SJCRH30 (cell line): ENCODE measurements at regions not wholly inside any gene's neighbourhood (a gene's known extent, or its start where the extent isn't known, plus 50 kb on each side); places are given as distances from the start of the nearest gene placed in this dataset.

ENCODE experiments used
- DNase-seq, 2 experiments: peaks; one replicate each; pipeline ENCODE4 v3.0.0-alpha.2; 2015 to 2020
- H3K27ac ChIP-seq: fragments of 250-450 bp; sonication (Bioruptor Pico); 2 replicates; pipeline ENCODE4 v1.5.1; 2020; ENCODE audit warnings: mild to moderate bottlenecking, moderate library complexity
- H3K27me3 ChIP-seq: fragments of 250-450 bp; sonication (Bioruptor Pico); 2 replicates; pipeline ENCODE4 v1.5.1; 2020; ENCODE audit warnings: mild to moderate bottlenecking, moderate library complexity
- H3K36me3 ChIP-seq: fragments of 250-450 bp; sonication (Bioruptor Pico); 2 replicates; pipeline ENCODE4 v1.5.1; 2020; ENCODE audit warnings: mild to moderate bottlenecking, moderate library complexity
- H3K4me1 ChIP-seq: fragments of 250-450 bp; sonication (Bioruptor Pico); 2 replicates; pipeline ENCODE4 v1.5.1; 2020; ENCODE audit warnings: mild to moderate bottlenecking, moderate library complexity
- H3K4me3 ChIP-seq: fragments of 250-450 bp; sonication (Bioruptor Pico); 2 replicates; pipeline ENCODE4 v1.5.1; 2020; ENCODE audit warnings: mild to moderate bottlenecking, moderate library complexity
- H3K9me3 ChIP-seq: fragments of 250-450 bp; sonication (Bioruptor Pico); replicated peaks from 2 replicates; pipeline ENCODE4 v1.5.1; 2020; ENCODE audit warnings: mild to moderate bottlenecking, moderate library complexity

- H3K36me3 ChIP-seq = no peaks in the 10 kb centered on the region
Observed at GRCh38 chr21:41689289-41689583, 77.6 kb downstream of the RIPK4 start.

GRCh38 chr21:41687633-41688032, 79.2 kb downstream of the RIPK4 start:
- no peaks in the 10 kb centered on the region for H3K36me3 ChIP-seq
- no peak for DNase-seq
- H3K4me1 ChIP-seq = peaks cover 21% of the 10 kb centered on the region
- H3K27ac ChIP-seq = no peak overlapping the region
- no peaks in the 10 kb centered on the region for H3K9me3 ChIP-seq
- peaks cover 10% of the 10 kb centered on the region for H3K27me3 ChIP-seq
- H3K4me3 ChIP-seq = no peak overlapping the region

More at GRCh38 chr21:41689289-41689583, 77.6 kb downstream of the RIPK4 start:
- H3K4me1 ChIP-seq = peaks cover 10% of the 10 kb centered on the region
- DNase-seq = no peak
- no peaks in the 10 kb centered on the region for H3K9me3 ChIP-seq
- H3K27me3 ChIP-seq = peaks cover 10% of the 10 kb centered on the region
- H3K27ac ChIP-seq = no peak overlapping the region
- H3K4me3 ChIP-seq = no peak overlapping the region

- Histone ChIP-seq H3K4me1 (peaks cover 19% of the 10 kb centered on the region), H3K9me3 (no peaks in the 10 kb centered on the region), H3K27ac (no peak overlapping the region), H3K27me3 (peaks cover 7% of the 10 kb centered on the region), H3K36me3 (no peaks in the 10 kb centered on the region), H3K4me3 (no peak overlapping the region)
- no peak for DNase-seq
Observed at GRCh38 chr21:41686664-41687063, 80.2 kb downstream of the RIPK4 start.

- H3K36me3 ChIP-seq = no peaks in the 10 kb centered on the region
- H3K4me3 ChIP-seq = no peak overlapping the region
- no peak for DNase-seq
- peaks cover 19% of the 10 kb centered on the region for H3K4me1 ChIP-seq
- no peaks in the 10 kb centered on the region for H3K9me3 ChIP-seq
- H3K27me3 ChIP-seq = no peaks in the 10 kb centered on the region
- no peak overlapping the region for H3K27ac ChIP-seq
Observed at GRCh38 chr21:41685511-41686149, 81.2 kb downstream of the RIPK4 start.

- Histone ChIP-seq H3K27me3 (no peaks in the 10 kb centered on the region), H3K36me3 (no peaks in the 10 kb centered on the region), H3K27ac (peak overlapping the region; percentile 69), H3K9me3 (no peaks in the 10 kb centered on the region), H3K4me3 (peak overlapping the region; percentile 46), H3K4me1 (peaks cover 19% of the 10 kb centered on the region)
- DNase-seq = peak; percentile 82 to 85
Observed at GRCh38 chr21:41684381-41685245, 82.2 kb downstream of the RIPK4 start.

DNA sequence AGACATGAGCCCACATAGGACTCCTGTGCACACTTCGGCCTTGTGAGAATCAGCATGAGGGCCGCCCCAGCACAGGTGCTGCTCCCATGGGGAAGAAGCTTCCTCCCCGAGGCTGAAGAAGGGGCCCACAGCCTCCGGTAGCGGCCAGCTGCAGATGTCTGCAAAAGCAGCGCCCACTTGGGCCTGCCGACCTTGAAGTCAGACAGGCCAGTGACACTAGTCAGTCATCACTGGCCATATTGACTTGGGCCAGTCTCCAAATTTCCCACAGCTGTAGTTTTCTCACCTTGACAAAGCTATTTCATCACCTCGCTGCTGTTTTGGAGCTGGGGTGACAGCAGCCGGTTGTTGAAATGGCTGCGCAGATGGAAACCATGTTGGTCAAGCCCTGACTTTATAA, 83.0 kb downstream of the RIPK4 start:
- peak in 1 of 2 experiments; percentile 25 for DNase-seq
- Histone ChIP-seq H3K27me3 (no peaks in the 10 kb centered on the region), H3K36me3 (no peaks in the 10 kb centered on the region), H3K9me3 (no peaks in the 10 kb centered on the region), H3K27ac (no peak overlapping the region; the same call in 1 of the 2 replicates), H3K4me3 (no peak overlapping the region), H3K4me1 (peaks cover 19% of the 10 kb centered on the region)

DNA sequence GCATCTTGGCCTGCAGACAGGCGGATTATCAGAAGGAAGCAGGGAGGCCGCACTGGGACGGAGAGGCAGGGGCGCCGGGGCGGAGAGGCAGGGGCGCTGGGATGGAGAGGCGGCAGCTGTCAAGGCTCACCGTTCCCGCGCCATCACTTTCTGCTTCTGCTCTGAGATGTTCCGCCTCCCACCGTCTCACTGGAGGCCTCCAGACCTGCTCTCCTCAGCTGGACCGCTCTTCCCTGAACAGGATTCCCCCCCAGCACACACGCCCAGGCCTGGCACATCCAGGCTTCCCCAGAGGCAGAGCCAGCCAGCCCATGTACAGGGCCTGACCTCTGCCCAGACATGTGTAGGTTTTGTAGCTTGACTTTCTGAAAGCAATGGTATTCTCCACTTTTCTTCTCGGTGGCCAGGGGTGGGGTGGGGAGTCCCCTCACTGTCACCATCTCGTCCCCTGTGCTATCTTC, 84.1 kb downstream of the RIPK4 start:
- Histone ChIP-seq H3K36me3 (no peaks in the 10 kb centered on the region), H3K4me1 (peaks cover 19% of the 10 kb centered on the region), H3K4me3 (no peak overlapping the region), H3K9me3 (no peaks in the 10 kb centered on the region), H3K27ac (no peak overlapping the region), H3K27me3 (no peaks in the 10 kb centered on the region)
- no peak for DNase-seq

DNA sequence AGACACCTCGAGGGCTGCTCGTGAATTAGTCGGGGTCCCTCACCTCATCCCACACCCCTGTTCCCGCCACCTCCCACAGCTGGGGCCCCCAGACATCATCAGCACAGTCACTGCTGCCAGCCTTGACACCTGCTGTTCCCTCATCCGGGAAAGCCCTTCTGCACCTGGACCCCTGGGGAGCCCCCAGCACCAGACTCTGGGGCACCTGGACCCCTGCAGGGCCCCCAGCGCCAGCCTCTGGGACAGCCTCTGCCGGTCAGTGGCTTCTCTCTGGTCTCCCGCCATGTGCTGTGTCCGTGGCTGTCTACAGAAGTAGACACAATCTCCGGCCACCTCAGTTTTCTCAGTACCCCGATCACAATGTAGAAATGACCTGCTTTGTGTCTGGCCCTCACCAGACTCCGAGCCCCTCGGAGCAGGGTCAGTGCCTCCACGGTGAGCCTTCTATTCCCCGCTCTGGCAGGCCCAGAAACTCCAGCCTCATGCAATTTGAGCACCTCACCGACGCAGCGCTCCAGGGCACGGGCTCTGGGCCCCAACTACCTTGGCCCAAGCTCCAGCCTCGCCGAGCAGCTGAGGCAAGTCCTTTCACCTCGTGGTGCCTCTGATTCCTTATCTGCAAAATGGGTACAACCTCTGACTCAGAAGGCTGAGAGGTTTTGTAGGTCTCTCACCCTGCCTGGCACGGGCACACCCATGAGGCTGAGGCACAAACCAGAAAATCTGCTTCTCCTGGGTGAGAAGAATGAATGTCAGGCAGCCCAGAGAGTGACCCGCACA, 84.7 kb downstream of the RIPK4 start:
- no peaks in the 10 kb centered on the region for H3K36me3 ChIP-seq
- H3K27ac ChIP-seq = no peak overlapping the region
- H3K4me3 ChIP-seq = no peak overlapping the region
- peaks cover 19% of the 10 kb centered on the region for H3K4me1 ChIP-seq
- no peak for DNase-seq
- H3K9me3 ChIP-seq = no peaks in the 10 kb centered on the region
- no peaks in the 10 kb centered on the region for H3K27me3 ChIP-seq

DNA sequence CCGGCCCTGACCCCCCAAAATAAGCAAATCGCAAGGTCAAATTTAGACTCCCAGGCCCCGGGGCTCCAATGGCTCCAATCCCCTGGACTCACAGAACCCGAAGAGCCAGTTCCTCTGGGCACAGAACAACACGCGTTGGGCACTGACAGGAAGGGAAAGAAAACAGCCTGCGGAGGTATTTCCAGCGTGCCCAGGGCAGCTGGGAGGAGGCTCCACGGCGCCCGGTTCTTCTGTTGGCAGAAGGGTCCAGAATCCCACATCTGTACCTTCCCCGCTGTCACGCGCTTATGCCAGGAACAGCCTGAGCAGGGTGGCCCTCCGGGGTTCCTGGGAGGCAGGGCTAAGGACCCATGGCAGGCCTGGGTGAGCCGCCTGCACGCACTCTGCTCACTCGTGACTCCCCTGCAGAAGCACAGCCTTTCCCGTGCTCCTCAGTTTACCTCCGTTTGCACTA, 85.5 kb downstream of the RIPK4 start:
- Histone ChIP-seq H3K4me1 (peaks cover 19% of the 10 kb centered on the region), H3K27ac (no peak overlapping the region), H3K9me3 (no peaks in the 10 kb centered on the region), H3K4me3 (no peak overlapping the region), H3K36me3 (no peaks in the 10 kb centered on the region), H3K27me3 (no peaks in the 10 kb centered on the region)
- no peak for DNase-seq

- no peaks in the 10 kb centered on the region for H3K27me3 ChIP-seq
- H3K4me1 ChIP-seq = peaks cover 19% of the 10 kb centered on the region
- no peak overlapping the region for H3K4me3 ChIP-seq
- no peaks in the 10 kb centered on the region for H3K9me3 ChIP-seq
- DNase-seq = no peak
- no peak overlapping the region for H3K27ac ChIP-seq
- H3K36me3 ChIP-seq = no peaks in the 10 kb centered on the region
Observed at GRCh38 chr21:41680444-41681347, 86.2 kb downstream of the RIPK4 start.

DNA sequence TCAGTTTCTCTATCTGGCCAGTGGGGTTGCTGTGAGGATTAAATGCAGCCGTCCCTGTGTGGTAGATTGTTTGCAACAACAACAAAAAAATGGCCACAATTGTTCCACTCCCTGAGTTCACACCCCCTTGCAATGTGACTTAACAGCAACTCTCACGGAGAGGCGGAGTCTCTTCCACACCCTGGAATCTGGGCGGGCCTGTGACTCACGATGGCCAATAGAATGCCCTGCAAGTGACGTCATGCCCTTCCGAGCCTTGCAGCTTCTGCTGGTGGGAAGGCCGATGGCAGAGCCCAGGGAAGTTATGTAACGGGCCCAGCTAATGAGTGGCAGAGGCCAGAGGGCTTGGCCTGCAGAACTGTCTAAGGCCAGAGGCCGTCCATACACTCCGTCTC, 87.9 kb downstream of the RIPK4 start:
- Histone ChIP-seq H3K36me3 (no peaks in the 10 kb centered on the region), H3K9me3 (no peaks in the 10 kb centered on the region), H3K27me3 (no peaks in the 10 kb centered on the region), H3K4me3 (no peak overlapping the region), H3K4me1 (peaks cover 7% of the 10 kb centered on the region), H3K27ac (no peak overlapping the region)
- peak; percentile 77 to 80 for DNase-seq

- no peak overlapping the region for H3K27ac ChIP-seq
- peaks cover under 1% of the 10 kb centered on the region; the same call in 1 of the 2 replicates for H3K4me1 ChIP-seq
- no peak for DNase-seq
- no peaks in the 10 kb centered on the region for H3K27me3 ChIP-seq
- no peaks in the 10 kb centered on the region for H3K36me3 ChIP-seq
- H3K4me3 ChIP-seq = no peak overlapping the region
- H3K9me3 ChIP-seq = no peaks in the 10 kb centered on the region
Observed at GRCh38 chr21:41678016-41678923, 88.6 kb downstream of the RIPK4 start.

DNA sequence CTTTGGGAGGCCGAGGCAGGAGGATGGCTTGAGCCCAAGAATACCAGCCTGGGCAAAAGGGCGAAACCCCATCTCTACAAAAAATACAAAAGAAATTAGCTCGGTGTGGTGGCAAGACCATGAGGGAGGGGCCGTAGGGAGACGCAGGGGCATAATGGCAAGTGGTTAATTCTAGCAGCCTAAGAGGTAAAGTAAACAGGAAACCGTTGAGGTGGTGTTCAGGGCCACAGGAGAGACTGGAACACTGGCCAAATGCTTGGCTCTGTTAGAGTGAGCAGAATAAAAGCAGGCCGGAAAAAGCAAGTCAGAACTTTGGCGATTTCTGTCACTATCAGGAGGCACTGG, 89.2 kb downstream of the RIPK4 start:
- Histone ChIP-seq H3K9me3 (no peaks in the 10 kb centered on the region), H3K4me1 (no peaks in the 10 kb centered on the region), H3K27me3 (no peaks in the 10 kb centered on the region), H3K27ac (no peak overlapping the region), H3K36me3 (no peaks in the 10 kb centered on the region), H3K4me3 (no peak overlapping the region)
- no peak for DNase-seq
